ENCODE measurements at regions not wholly inside any gene's neighbourhood (a gene's known extent, or its start where the extent isn't known, plus 50 kb on each side); places are given as distances from the start of the nearest gene placed in this dataset.

DNA sequence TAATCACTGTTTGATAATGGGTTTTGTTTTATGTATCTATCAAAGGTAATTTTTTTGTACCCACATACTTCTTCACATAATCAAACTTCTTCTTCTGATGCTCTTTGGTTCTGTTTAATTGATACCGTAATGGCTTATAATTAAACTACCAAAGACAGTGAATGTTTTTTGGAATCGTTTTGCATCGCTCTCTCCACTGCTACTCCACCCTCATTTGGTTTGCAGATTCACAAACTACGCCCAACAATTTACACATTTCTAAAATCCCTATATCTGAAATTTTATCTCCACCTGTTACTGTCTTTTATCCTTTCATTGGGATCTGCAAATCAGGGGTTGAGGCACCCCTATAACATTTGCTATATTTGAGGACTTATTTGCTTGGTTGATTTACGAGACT is 319.6 kb downstream of the RWDD3 start:
- H3K4me3 ChIP-seq (ENCODE audit: control insufficient read depth, low read depth, low read length), result no peak overlapping the region
- TF ChIP-seq, protein P1, sequence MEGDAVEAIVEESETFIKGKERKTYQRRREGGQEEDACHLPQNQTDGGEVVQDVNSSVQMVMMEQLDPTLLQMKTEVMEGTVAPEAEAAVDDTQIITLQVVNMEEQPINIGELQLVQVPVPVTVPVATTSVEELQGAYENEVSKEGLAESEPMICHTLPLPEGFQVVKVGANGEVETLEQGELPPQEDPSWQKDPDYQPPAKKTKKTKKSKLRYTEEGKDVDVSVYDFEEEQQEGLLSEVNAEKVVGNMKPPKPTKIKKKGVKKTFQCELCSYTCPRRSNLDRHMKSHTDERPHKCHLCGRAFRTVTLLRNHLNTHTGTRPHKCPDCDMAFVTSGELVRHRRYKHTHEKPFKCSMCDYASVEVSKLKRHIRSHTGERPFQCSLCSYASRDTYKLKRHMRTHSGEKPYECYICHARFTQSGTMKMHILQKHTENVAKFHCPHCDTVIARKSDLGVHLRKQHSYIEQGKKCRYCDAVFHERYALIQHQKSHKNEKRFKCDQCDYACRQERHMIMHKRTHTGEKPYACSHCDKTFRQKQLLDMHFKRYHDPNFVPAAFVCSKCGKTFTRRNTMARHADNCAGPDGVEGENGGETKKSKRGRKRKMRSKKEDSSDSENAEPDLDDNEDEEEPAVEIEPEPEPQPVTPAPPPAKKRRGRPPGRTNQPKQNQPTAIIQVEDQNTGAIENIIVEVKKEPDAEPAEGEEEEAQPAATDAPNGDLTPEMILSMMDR (conservative IDR thresholded peaks at IDR 0.05; ENCODE audit: control insufficient read depth, insufficient read depth, low read depth, low read length), result no peak
- no peak for DNase-seq (ENCODE audit: low read depth)

DNA sequence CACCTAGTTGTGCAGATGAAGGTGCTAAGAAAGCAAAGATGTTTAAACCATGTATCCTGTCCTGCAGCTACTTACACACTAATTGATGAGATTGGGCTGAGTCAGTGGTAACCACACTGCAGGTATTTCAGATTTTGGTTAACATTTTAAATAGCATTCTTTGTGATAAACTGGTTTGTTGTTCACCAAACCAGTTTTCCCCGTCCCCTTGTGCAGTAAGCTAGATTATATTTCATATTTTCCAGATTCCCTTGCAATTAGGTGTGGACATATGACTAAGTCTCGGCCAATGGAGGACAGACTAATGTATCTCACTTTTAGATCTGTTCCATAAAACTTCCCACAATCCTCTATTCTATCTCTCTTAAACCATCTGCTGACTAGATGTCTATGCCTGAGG is 320.4 kb downstream of the RWDD3 start:
- no peak overlapping the region for H3K4me3 ChIP-seq (ENCODE audit: control insufficient read depth, low read depth, low read length)
- TF ChIP-seq, protein P1 (conservative IDR thresholded peaks at IDR 0.05; ENCODE audit: control insufficient read depth, insufficient read depth, low read depth, low read length), result no peak
- no peak for DNase-seq (ENCODE audit: low read depth)

- DNase-seq (ENCODE audit: low read depth), result no peak
- H3K4me3 ChIP-seq (ENCODE audit: control insufficient read depth, low read depth, low read length), result no peak overlapping the region
- TF ChIP-seq, protein P1 (conservative IDR thresholded peaks at IDR 0.05; ENCODE audit: control insufficient read depth, insufficient read depth, low read depth, low read length), result no peak
Observed at GRCh38 chr1:95558791-95559190, 324.8 kb downstream of the RWDD3 start.

DNA sequence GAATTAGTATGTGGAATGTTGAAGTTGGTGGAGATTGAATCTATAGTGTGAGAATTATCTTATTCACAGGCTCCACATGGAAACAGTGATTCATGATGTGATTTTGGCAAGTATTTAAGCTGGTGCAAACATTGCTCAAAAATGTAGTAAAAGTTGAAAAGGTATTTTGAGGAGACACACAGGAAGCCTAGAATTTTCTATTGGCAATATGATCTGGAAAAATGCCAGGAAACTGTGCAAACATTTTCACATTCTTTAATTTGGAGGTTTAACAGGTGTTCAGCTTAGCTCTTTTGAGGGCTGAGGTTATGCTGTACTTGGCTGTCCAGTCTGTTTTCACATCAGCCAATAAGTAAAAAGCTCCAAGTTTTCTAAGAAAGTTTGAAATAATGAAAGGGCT is 327.3 kb downstream of the RWDD3 start:
- DNase-seq (ENCODE audit: low read depth), result no peak
- H3K4me3 ChIP-seq (ENCODE audit: control insufficient read depth, low read depth, low read length), result no peak overlapping the region
- TF ChIP-seq, protein P1 (conservative IDR thresholded peaks at IDR 0.05; ENCODE audit: control insufficient read depth, insufficient read depth, low read depth, low read length), result no peak

DNA sequence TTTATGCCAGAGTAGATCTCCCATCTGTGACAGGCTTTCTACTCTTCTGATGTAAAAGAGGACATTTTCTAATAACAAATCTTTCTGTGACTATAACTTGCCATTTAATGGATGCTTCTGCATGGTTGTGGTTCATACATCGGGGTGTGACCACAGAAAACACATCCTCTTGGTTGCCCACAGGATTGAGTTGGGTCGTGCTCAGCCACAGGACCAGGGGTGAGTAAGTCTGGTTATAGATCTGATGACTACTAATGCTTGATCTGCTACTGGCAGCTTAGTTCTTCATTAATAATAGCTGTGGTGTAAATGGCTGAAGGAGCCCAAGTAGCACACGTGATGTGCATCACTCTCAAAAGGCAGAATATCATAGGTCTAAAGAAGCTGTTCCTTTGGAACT is 328.2 kb downstream of the RWDD3 start:
- no peak overlapping the region for H3K4me3 ChIP-seq (ENCODE audit: control insufficient read depth, low read depth, low read length)
- DNase-seq (ENCODE audit: low read depth), result no peak
- TF ChIP-seq, protein P1 (conservative IDR thresholded peaks at IDR 0.05; ENCODE audit: control insufficient read depth, insufficient read depth, low read depth, low read length), result no peak

DNA sequence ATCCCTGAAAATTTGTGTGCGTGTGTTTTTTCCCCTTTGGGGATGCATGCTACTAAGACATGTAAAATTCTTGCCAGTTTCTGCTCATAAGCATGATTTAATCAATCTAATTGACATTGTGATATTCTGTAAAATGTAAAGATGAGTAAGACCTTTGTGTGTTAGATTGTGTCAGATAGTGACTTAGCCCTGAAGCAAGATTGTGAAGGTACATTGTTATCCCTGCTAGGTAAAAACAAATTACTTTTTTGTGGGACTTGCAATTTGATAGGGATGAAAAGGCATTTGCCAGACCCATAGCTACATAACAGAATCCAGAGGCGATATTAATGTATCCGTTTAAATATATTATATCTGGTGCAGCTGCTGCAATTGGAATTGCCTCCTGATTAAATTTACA is 338.0 kb downstream of the RWDD3 start:
- no peak for DNase-seq (ENCODE audit: low read depth)
- no peak overlapping the region for H3K4me3 ChIP-seq (ENCODE audit: control insufficient read depth, low read depth, low read length)
- TF ChIP-seq, protein P1 (conservative IDR thresholded peaks at IDR 0.05; ENCODE audit: control insufficient read depth, insufficient read depth, low read depth, low read length), result no peak

- H3K4me3 ChIP-seq (ENCODE audit: control insufficient read depth, low read depth, low read length), result no peak overlapping the region
- DNase-seq (ENCODE audit: low read depth), result no peak
- TF ChIP-seq, protein P1 (conservative IDR thresholded peaks at IDR 0.05; ENCODE audit: control insufficient read depth, insufficient read depth, low read depth, low read length), result no peak
Observed at GRCh38 chr1:95572962-95573361, 339.0 kb downstream of the RWDD3 start.

Measured in fibroblast of mammary gland (primary cell).